Neural progenitor cell (in vitro differentiated cells): ENCODE measurements at regions not wholly inside any gene's neighbourhood (a gene's known extent, or its start where the extent isn't known, plus 50 kb on each side); places are given as distances from the start of the nearest gene placed in this dataset.

Source experiments
- DNase-seq: peaks from one replicate; pipeline ENCODE4 v3.0.0-alpha.2; 2016; ENCODE audit warnings: low spot score
- H2AFZ ChIP-seq: fragments of 200-600 bp; sonication (generic); replicated peaks from 2 replicates; pipeline ENCODE4 v1.6.1; 2016; ENCODE audit warnings: antibody characterized with exemption
- H3F3A ChIP-seq: fragments of 200-600 bp; sonication (generic); 2 replicates; pipeline ENCODE4 v1.6.1; 2016; ENCODE audit warnings: antibody characterized with exemption, low read depth
- H3K27ac ChIP-seq: fragments of 200-600 bp; sonication (generic); 2 replicates; pipeline ENCODE4 v1.5.1; 2016; ENCODE audit warnings: mild to moderate bottlenecking
- H3K27me3 ChIP-seq: fragments of 200-600 bp; sonication (generic); 2 replicates; pipeline ENCODE4 v1.6.1; 2016; ENCODE audit warnings: mild to moderate bottlenecking, moderate library complexity
- H3K36me3 ChIP-seq: fragments of 200-600 bp; sonication (generic); 2 replicates; pipeline ENCODE4 v1.5.1; 2016
- H3K4me1 ChIP-seq: fragments of 200-600 bp; sonication (generic); 2 replicates; pipeline ENCODE4 v1.6.1; 2016; ENCODE audit warnings: mixed run types
- H3K4me2 ChIP-seq: fragments of 200-600 bp; sonication (generic); 2 replicates; pipeline ENCODE4 v1.6.1; 2016
- H3K4me3 ChIP-seq: fragments of 200-600 bp; sonication (generic); 2 replicates; pipeline ENCODE4 v1.5.1; 2016
- H3K79me2 ChIP-seq: fragments of 200-600 bp; sonication (generic); 2 replicates; pipeline ENCODE4 v1.6.1; 2016; ENCODE audit warnings: low read depth
- H3K9ac ChIP-seq: fragments of 200-600 bp; sonication (generic); 2 replicates; pipeline ENCODE4 v1.6.1; 2016
- H3K9me3 ChIP-seq: fragments of 200-600 bp; sonication (generic); 2 replicates; pipeline ENCODE4 v1.5.1; 2016; ENCODE audit warnings: low read depth
- H4K20me1 ChIP-seq: fragments of 200-600 bp; sonication (generic); 2 replicates; pipeline ENCODE4 v1.6.1; 2016; ENCODE audit warnings: low read depth
- H3K27ac Mint-ChIP-seq: 3 replicates; pipeline ENCODE4 v1.8.0; 2021; ENCODE audit warnings: mixed read lengths
- H3K27me3 Mint-ChIP-seq: 2 replicates; pipeline ENCODE4 v1.8.0; 2022; ENCODE audit warnings: low read depth, mild to moderate bottlenecking, inconsistent platforms, moderate library complexity, mixed read lengths; ENCODE audit not compliant: insufficient read depth
- H3K36me3 Mint-ChIP-seq: 3 replicates; pipeline ENCODE4 v1.8.0; 2021; ENCODE audit warnings: mixed read lengths
- H3K4me1 Mint-ChIP-seq: 3 replicates; pipeline ENCODE4 v1.8.0; 2021; ENCODE audit warnings: mixed read lengths
- H3K4me3 Mint-ChIP-seq: 3 replicates; pipeline ENCODE4 v1.8.0; 2021; ENCODE audit warnings: mild to moderate bottlenecking, moderate library complexity, mixed read lengths
- H3K9me3 Mint-ChIP-seq: 3 replicates; pipeline ENCODE4 v1.8.0; 2020; ENCODE audit warnings: mixed read lengths
- EZH2 ChIP-seq: fragments of 200-600 bp; sonication (generic); IDR thresholded peaks from 2 replicates; pipeline ENCODE4 v1.6.1; 2017; ENCODE audit warnings: antibody characterized with exemption, mild to moderate bottlenecking, moderate library complexity
- EZH2phosphoT487 ChIP-seq: fragments of 200-600 bp; sonication (generic); IDR thresholded peaks from 2 replicates; pipeline ENCODE4 v1.6.1; 2017; ENCODE audit warnings: antibody characterized with exemption
- TF ChIP-seq, protein P1 (sequence below): fragments of 200-600 bp; sonication (generic); IDR thresholded peaks from 2 replicates; pipeline ENCODE4 v1.5.1; 2017; ENCODE audit warnings: antibody characterized with exemption, mild to moderate bottlenecking

DNA sequence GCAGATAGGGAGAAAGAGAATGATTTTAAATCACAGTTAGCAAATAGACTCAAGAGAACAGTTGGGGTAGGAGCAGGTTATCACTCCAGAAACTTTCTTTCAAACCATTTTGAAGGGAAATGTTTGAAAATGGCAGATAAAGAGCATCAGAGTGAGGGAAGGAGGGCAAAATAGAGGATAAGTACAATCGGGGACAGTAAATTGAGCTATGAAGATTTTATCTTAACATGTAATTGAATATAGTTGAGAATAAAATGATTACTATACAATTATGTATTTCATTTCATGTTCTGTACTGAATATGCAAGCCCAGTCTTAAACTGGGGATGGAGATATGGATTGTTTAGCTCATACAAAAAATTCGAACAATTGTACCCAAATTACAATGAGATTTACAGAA, 54.0 kb downstream of the MAP10 start:
- TF ChIP-seq, protein P1, sequence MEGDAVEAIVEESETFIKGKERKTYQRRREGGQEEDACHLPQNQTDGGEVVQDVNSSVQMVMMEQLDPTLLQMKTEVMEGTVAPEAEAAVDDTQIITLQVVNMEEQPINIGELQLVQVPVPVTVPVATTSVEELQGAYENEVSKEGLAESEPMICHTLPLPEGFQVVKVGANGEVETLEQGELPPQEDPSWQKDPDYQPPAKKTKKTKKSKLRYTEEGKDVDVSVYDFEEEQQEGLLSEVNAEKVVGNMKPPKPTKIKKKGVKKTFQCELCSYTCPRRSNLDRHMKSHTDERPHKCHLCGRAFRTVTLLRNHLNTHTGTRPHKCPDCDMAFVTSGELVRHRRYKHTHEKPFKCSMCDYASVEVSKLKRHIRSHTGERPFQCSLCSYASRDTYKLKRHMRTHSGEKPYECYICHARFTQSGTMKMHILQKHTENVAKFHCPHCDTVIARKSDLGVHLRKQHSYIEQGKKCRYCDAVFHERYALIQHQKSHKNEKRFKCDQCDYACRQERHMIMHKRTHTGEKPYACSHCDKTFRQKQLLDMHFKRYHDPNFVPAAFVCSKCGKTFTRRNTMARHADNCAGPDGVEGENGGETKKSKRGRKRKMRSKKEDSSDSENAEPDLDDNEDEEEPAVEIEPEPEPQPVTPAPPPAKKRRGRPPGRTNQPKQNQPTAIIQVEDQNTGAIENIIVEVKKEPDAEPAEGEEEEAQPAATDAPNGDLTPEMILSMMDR = no peak
- TF ChIP-seq EZH2 (no peak), EZH2phosphoT487 (no peak)
- Histone ChIP-seq H4K20me1 (no peaks in the 10 kb centered on the region), H3K79me2 (no peaks in the 10 kb centered on the region), H3F3A (no peaks in the 10 kb centered on the region), H3K27me3 (no peaks in the 10 kb centered on the region), H3K27ac (no peak overlapping the region), H3K9me3 (no peaks in the 10 kb centered on the region), H2AFZ (no peak overlapping the region), H3K36me3 (no peaks in the 10 kb centered on the region), H3K4me2 (no peak overlapping the region), H3K4me1 (peaks cover 3% of the 10 kb centered on the region), H3K9ac (no peak overlapping the region), H3K4me3 (no peak overlapping the region)
- H3K27me3 Mint-ChIP-seq = peaks cover 2% of the 10 kb centered on the region
- no peak overlapping the region for H3K4me3 Mint-ChIP-seq
- no peak for DNase-seq
- no peaks in the 10 kb centered on the region for H3K36me3 Mint-ChIP-seq
- no peaks in the 10 kb centered on the region for H3K9me3 Mint-ChIP-seq
- H3K27ac Mint-ChIP-seq = no peak overlapping the region
- peaks cover 10% of the 10 kb centered on the region for H3K4me1 Mint-ChIP-seq

DNA sequence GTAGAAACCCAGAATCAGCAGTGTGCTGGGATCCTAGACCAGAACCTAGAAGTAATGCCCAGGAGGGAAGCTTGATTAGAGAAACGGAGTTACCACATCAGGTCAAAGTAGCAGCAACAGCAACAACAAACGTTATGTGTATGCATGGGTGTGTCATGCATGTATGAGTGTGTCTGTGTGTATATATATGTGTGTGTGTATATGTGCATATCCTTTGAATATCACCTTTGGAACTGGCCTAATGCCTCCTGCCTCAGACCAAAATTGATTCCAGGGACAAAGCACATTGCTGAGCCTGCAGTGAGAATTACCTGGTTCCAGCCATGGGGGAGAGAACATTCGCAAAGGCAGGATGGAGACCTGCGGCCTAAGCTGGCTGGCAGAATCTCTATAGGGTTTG, 55.9 kb downstream of the MAP10 start:
- H3K4me3 Mint-ChIP-seq = no peak overlapping the region
- H3K9me3 Mint-ChIP-seq = no peaks in the 10 kb centered on the region
- Histone ChIP-seq H3K36me3 (no peaks in the 10 kb centered on the region), H3F3A (no peaks in the 10 kb centered on the region), H2AFZ (no peak overlapping the region), H3K9ac (no peak overlapping the region), H3K4me1 (peaks cover 3% of the 10 kb centered on the region), H4K20me1 (no peaks in the 10 kb centered on the region), H3K4me2 (no peak overlapping the region), H3K27me3 (no peaks in the 10 kb centered on the region), H3K79me2 (no peaks in the 10 kb centered on the region), H3K27ac (no peak overlapping the region), H3K4me3 (no peak overlapping the region), H3K9me3 (no peaks in the 10 kb centered on the region)
- TF ChIP-seq, protein P1 = no peak
- TF ChIP-seq EZH2 = no peak
- no peak for TF ChIP-seq EZH2phosphoT487
- H3K36me3 Mint-ChIP-seq = no peaks in the 10 kb centered on the region
- no peak overlapping the region for H3K27ac Mint-ChIP-seq
- H3K27me3 Mint-ChIP-seq = no peaks in the 10 kb centered on the region
- H3K4me1 Mint-ChIP-seq = peaks cover 9% of the 10 kb centered on the region
- DNase-seq = no peak

DNA sequence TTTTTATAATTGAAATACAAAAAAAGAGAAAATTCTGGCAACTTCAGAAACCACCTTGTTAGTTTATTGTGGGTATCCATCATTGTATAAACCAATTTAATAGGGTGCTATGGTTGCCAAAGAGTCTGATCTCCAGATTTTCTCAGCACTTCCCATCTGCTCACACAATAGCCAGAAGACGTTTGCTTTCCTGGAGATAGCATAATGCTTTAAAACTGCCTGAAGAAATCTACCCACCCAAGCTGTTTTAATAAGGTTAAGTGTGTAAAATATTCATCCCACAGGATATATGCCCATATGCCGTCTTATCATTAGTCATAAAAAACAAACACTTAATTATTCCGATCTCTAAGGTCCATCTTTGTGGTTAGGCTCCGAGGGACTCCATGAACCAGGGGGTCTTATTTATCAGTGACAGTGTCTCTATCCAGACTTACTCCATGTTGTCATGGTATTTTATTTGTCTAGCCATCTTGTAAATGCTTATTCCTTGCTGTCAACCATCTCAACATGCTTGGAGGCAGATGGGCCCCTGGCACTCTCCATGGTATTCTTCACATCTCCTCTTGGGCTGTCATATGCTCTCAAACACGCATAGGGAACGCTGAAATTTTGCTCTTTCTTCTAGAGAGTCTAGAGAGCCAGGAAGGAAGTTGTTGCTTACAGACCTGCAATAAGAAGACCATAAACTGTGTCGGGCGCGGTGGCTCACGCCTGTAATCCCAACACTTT, 58.5 kb downstream of the MAP10 start:
- Mint-ChIP-seq H3K27me3 (peaks cover 2% of the 10 kb centered on the region), H3K27ac (no peak overlapping the region), H3K36me3 (no peaks in the 10 kb centered on the region), H3K4me3 (no peak overlapping the region), H3K9me3 (no peaks in the 10 kb centered on the region), H3K4me1 (peaks cover 4% of the 10 kb centered on the region)
- H3K36me3 ChIP-seq = no peaks in the 10 kb centered on the region
- H3K4me2 ChIP-seq = no peak overlapping the region
- no peaks in the 10 kb centered on the region for H3K79me2 ChIP-seq
- no peak overlapping the region for H2AFZ ChIP-seq
- H3K27me3 ChIP-seq = no peaks in the 10 kb centered on the region
- H3K4me1 ChIP-seq = no peaks in the 10 kb centered on the region
- H3K9me3 ChIP-seq = no peaks in the 10 kb centered on the region
- H3K27ac ChIP-seq = no peak overlapping the region
- no peaks in the 10 kb centered on the region for H3F3A ChIP-seq
- no peak for DNase-seq
- no peak overlapping the region for H3K9ac ChIP-seq
- no peaks in the 10 kb centered on the region for H4K20me1 ChIP-seq
- TF ChIP-seq EZH2 (no peak), EZH2phosphoT487 (no peak)
- TF ChIP-seq, protein P1 = no peak
- no peak overlapping the region for H3K4me3 ChIP-seq
